ENCODE measurements at regions not wholly inside any gene's neighbourhood (a gene's known extent, or its start where the extent isn't known, plus 50 kb on each side); places are given as distances from the start of the nearest gene placed in this dataset.
"Not testable (repeated sequence)": the region's sequence is repeated elsewhere in the genome, so short reads cannot be mapped to it uniquely, and the experiment has no call there.

DNA sequence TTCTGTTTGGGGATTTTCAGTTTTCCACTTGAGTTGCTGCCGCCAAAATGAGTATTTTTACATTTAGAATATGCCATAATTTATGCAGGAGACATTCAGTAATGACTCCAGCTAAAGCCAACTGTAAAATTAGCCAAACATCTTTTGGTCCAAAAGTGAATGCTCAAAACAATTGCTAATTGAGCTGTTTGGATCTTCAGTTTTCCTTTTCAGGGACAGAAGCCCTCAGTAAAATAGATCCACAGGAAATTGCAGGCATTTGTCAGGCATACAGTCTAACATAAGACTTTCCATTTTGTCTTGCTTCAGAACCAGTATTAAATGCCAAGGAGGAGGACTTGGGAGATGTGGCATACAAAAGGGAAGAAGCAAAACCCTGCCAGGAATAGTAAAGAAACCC is 524.8 kb upstream of the API5 start:
- ATAC-seq (ENCODE audit: low FRiP score) = no peak
- TF ChIP-seq, protein P1, sequence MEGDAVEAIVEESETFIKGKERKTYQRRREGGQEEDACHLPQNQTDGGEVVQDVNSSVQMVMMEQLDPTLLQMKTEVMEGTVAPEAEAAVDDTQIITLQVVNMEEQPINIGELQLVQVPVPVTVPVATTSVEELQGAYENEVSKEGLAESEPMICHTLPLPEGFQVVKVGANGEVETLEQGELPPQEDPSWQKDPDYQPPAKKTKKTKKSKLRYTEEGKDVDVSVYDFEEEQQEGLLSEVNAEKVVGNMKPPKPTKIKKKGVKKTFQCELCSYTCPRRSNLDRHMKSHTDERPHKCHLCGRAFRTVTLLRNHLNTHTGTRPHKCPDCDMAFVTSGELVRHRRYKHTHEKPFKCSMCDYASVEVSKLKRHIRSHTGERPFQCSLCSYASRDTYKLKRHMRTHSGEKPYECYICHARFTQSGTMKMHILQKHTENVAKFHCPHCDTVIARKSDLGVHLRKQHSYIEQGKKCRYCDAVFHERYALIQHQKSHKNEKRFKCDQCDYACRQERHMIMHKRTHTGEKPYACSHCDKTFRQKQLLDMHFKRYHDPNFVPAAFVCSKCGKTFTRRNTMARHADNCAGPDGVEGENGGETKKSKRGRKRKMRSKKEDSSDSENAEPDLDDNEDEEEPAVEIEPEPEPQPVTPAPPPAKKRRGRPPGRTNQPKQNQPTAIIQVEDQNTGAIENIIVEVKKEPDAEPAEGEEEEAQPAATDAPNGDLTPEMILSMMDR (IDR thresholded peaks at IDR 0.05) = no peak
- no peak for DNase-seq (ENCODE audit: low spot score)

DNA sequence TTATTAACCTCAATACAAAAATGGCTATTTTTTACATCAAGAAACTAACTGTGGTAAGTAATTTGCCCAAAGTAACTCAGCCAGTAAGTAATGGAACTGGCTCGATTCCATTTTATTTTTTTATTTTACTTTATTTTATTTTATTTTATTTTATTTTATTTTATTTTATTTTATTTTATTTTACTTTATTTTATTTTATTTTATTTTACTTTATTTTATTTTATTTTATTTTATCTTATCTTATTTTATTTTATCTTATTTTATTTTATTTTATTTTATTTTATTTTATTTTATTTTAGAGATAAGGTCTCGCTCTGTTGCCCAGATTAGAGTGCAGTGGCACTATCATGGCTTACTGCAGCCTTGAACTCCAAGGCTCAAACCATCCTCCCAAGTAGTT is 516.3 kb upstream of the API5 start:
- ATAC-seq (ENCODE audit: low FRiP score); DNase-seq (ENCODE audit: low spot score): not testable (repeated sequence)

DNA sequence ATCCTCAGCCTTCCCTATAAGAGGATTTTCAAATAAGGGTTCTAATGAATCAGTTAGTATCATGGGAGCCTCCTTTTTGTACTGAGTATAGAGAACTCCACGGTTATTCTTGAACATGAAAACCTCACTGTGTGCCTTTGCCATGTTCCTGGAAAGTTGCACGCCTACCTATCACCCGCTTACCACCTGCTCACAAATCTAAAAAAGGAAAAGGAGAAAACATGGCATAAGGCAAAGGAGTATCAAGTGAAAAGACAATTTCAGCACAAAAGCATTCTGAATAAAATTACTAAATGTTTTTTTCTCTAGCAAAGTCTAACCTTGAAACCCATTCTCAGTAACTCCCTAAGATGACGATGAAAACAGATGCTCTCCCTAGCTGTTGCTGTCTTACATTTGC is 511.8 kb upstream of the API5 start:
- ATAC-seq (ENCODE audit: low FRiP score) (no peak), DNase-seq (ENCODE audit: low spot score) (no peak)
- TF ChIP-seq, protein P1 (IDR thresholded peaks at IDR 0.05) = no peak

DNA sequence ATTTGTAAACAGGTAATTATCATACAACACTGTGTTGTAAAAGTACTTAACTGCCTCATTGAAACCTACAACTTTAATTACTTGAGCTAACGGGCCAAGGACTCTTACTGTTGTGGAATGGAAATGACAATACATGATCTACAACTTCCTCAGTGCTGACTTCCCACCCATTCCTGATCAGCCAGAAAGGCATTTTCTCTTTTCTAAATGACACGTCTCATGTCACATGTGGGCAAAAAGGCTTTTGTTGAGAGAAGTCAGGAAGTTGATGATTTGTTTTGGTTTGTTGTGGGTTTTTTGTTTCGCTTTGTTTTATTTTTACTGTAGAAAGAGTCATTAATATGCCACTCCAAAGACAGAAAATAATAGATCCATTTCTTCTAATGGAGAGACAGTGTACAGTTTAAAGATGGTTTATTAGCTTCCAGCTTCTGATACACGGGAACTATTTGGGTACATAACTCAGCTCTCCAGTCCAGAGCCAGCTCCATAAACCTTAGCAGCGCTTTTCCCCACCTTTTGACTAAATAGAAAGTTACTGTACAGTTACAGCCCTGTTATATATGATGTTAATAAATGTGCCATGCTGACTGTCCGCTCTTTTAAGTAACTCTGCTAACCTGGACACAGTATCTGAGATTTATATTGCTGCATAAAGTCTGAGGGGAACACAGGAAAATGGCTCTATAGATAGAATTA is 509.4 kb upstream of the API5 start:
- no peak for DNase-seq (ENCODE audit: low spot score)
- ATAC-seq (ENCODE audit: low FRiP score) = no peak
- TF ChIP-seq, protein P1 (IDR thresholded peaks at IDR 0.05) = no peak

DNA sequence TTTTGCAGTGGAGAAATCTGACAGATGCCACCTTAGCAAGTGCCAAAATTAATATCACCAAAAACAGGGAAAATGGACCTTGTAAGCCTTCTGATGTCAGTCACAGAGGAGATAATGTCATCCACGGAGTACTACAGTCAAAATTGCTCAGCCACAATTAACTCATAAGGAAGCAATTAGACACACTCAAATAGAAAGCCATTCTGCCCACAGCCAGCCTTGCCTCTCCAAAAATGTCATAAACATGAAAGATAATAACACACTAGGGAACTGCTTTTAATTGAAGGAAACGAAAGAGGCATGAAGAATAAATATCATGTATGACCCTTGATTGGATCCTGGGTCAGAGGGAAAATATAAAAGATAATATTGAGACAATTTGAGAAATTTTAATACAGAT is 505.6 kb upstream of the API5 start:
- TF ChIP-seq, protein P1 (IDR thresholded peaks at IDR 0.05) = no peak
- ATAC-seq (ENCODE audit: low FRiP score) (no peak), DNase-seq (ENCODE audit: low spot score) (no peak)

DNA sequence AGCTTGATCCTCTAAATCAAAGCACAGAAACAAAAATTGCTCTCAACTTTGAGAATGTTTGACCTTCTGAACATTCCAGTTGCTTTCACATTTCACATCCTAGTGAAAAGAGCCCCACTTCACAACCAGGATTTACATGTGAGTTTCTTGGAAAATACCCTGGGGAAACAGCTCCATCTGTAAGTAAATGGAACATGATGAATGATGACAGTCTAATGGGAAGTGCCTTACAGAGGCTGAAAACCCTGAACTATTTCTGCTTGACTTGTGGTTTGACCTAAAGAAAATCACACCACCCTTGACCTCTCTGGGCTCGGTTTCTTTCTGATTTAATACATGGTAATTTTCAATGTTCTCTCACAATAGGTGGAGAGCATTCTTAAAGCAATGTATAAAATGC is 499.4 kb upstream of the API5 start:
- ATAC-seq (ENCODE audit: low FRiP score) = no peak
- DNase-seq (ENCODE audit: low spot score) = no peak
- TF ChIP-seq, protein P1 (IDR thresholded peaks at IDR 0.05) = no peak

DNA sequence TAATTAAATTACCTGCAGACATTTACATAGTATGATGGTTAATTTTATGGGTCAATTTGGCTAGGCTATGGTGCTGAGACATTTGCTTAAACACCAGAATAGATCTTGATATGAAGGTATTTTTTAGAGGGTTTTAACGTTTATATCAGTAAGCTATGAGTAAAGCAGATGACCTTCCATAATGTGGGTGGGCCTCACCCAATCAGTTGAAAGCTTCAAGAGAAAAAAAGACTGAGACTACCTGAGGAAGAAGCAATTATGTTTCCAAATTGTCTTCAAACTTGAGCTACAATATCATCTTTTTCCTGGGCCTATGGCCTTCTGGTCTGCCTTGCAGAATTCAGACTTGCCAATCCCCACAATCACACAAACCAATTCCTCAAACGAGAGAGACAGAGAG is 498.8 kb upstream of the API5 start:
- no peak for DNase-seq (ENCODE audit: low spot score)
- TF ChIP-seq, protein P1 (IDR thresholded peaks at IDR 0.05) = no peak
- ATAC-seq (ENCODE audit: low FRiP score) = no peak

Measured in omental fat pad (tissue), 3 donors.